AG09319 (cell line): ENCODE measurements at regions not wholly inside any gene's neighbourhood (a gene's known extent, or its start where the extent isn't known, plus 50 kb on each side); places are given as distances from the start of the nearest gene placed in this dataset.

Experiments
- DNase-seq: peaks from one replicate; pipeline ENCODE4 v3.0.0-alpha.2; 2010; ENCODE audit warnings: low read depth; ENCODE audit errors: extremely low read depth
- TF ChIP-seq, protein P1 (sequence below): IDR thresholded peaks from 2 replicates; pipeline ENCODE4 v1.5.1; 2011; ENCODE audit warnings: low read depth, mild to moderate bottlenecking, inconsistent platforms, low read length, moderate library complexity

DNA sequence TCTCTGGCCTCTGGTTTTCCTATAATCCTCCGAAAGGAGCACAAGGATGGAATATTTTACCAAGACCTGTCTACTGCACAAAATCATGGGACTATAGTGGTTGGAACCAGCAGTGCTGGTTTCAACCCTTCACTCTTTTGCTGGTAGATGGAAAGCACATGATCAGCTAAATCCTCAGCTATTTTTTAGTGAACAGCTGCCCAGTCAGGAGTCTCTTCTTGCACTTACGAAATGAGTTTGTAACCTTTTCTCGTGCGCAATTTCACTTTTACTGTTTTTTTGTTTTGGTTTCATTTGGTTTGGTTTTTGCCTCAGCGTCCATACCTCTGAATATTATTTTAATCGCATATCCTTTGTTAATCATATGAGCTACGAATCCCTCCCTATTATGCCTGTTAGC, 418.5 kb upstream of the CPEB2 start:
- TF ChIP-seq, protein P1, sequence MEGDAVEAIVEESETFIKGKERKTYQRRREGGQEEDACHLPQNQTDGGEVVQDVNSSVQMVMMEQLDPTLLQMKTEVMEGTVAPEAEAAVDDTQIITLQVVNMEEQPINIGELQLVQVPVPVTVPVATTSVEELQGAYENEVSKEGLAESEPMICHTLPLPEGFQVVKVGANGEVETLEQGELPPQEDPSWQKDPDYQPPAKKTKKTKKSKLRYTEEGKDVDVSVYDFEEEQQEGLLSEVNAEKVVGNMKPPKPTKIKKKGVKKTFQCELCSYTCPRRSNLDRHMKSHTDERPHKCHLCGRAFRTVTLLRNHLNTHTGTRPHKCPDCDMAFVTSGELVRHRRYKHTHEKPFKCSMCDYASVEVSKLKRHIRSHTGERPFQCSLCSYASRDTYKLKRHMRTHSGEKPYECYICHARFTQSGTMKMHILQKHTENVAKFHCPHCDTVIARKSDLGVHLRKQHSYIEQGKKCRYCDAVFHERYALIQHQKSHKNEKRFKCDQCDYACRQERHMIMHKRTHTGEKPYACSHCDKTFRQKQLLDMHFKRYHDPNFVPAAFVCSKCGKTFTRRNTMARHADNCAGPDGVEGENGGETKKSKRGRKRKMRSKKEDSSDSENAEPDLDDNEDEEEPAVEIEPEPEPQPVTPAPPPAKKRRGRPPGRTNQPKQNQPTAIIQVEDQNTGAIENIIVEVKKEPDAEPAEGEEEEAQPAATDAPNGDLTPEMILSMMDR: no peak
- no peak for DNase-seq

DNA sequence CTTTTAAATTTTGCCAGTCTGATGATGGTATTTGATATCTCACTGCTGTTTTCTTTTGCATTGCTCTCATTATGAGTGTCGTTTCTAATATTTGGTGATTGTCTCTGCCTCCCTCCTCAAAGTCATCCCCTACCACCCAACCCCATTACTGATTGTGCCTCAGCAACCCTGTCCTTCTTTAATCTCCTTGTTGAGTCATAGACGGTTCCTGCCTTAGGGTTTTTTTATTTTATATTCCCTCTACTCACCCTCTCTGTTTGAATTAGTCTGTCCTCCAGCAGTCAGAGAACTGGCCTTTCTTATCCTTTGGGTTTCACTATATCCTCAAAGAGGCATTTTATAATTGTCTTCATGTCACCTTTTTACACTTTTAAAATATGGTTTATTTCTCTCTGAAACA, 409.3 kb upstream of the CPEB2 start:
- DNase-seq: no peak
- TF ChIP-seq, protein P1: no peak

DNA sequence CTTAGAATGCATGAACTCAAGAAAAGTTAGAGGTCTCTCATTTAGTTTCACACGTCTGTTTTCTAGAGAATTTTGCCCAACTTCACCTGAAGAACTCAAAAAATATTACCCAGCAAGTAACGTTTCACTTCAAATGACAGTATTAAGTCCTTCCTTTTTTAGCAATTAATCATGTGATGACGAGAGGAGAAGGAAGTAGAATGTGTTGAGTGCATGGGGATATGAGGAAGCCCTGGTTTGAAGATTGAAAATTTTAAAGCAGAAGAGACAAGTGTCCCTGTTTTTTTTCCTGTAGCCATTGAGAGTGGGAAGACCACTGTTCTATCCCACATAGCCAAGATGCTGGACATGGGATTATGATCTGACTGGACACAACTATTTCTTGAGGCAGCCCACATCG, 406.3 kb upstream of the CPEB2 start:
- TF ChIP-seq, protein P1: no peak
- DNase-seq: no peak

DNA sequence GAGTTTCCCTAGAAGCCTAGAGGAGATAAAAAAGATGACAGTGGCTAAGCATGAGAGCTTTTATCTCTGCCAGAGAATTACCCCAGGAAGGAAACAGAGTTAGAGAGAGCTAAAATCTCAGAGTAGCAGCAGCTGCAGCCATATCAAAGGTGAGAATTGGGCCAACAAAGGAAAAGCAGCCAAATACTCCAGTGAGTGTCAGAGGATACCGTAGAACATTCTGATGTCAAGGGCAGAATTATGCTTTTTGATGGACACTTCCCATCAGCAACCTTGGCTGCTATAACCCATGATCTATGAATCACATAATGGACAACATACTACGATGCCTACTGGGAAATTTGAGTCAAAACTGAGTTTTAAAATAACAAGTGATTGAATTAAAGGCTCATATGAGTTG, 405.8 kb upstream of the CPEB2 start:
- TF ChIP-seq, protein P1: no peak
- no peak for DNase-seq

DNA sequence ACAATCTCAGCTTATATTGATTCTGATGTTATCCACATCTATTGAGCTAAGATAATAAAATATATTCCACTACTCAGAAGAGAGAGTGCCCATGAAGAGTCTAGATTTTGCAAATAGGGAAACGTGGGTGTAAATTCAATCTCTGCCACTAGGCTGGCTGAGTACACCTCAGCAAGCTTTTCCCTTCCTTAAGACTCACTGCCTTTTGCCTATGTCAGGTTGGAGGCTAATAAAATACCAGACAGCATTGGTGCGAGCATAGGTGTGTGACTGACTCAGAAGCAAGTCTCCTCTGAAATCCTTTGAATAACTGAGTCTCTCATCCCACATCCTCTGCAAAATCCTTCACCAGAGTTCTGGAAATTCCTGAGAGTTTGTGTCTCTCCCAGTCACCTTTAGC, 405.4 kb upstream of the CPEB2 start:
- no peak for DNase-seq
- TF ChIP-seq, protein P1: no peak

DNA sequence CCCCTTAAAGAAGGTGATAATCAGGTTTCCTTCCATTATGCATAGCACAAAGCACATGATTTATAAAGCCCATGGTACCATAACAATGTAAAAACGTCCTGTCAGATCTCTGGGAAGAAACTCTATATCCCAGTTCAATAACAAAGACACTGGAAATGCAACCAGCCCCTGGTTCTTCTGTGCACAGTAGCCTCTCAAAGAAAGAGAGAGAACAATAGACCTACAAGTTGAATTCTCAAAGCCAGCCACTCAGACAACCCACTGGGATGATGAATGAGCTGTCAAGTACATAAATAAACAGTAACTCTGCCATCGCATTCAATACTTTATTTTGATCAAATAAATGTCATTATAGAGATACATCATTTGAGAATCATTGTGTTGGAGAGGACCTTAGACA, 400.1 kb upstream of the CPEB2 start:
- DNase-seq: no peak
- TF ChIP-seq, protein P1: no peak

DNA sequence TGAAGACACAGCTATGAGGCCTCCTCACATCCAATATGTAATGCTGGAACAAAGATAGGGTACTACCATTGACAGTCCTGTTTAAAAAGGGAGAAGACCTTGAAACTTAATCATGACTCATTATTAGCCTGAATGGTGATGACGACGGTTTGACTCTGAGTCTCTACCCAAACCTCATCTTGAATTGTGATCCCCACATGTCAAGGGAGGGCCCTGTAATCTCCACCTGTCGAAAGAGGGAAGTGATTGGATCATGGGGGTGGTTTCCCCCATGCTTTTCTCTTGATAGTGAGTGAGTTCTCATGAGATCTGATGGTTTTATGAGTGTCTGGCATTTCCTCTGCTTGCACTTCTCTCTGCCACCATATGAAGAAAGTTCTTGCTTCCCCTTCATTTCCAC, 395.3 kb upstream of the CPEB2 start:
- no peak for DNase-seq
- TF ChIP-seq, protein P1: no peak
